Naive thymus-derived CD4-positive, alpha-beta T cell (primary cell): ENCODE measurements at regions not wholly inside any gene's neighbourhood (a gene's known extent, or its start where the extent isn't known, plus 50 kb on each side); places are given as distances from the start of the nearest gene placed in this dataset.
"Not testable (repeated sequence)": the region's sequence is repeated elsewhere in the genome, so short reads cannot be mapped to it uniquely, and the experiment has no call there.

Source experiments
- ATAC-seq: fragments of 150-1000 bp; cut with Tn5 transposase; 2 replicates; pipeline ENCODE4 v1.10.0; 2021; ENCODE audit warnings: mild to moderate bottlenecking, moderate library complexity
- CTCF ChIA-PET: fragments of 350-600 bp; sonication (Branson Sonifier 250); formaldehyde crosslinking; loops from one replicate; lab custom pipeline; 2021; ENCODE audit warnings: antibody characterized with exemption; lab: Charles Lee
- POLR2A ChIA-PET: fragments of 350-600 bp; sonication (Branson Sonifier 250); formaldehyde crosslinking; loops from one replicate; lab custom pipeline; 2021; ENCODE audit warnings: antibody characterized with exemption, inconsistent platforms; lab: Charles Lee
- DNase-seq, 9 donors: peaks; one replicate each; pipeline versions ENCODE4 v3.0.0 to v3.0.0-alpha.2; 2020 to 2022; ENCODE audit warnings: mixed read lengths in 1 of 9
- H3K27ac ChIP-seq: one replicate; pipeline ENCODE4 v1.7.0; 2013; ENCODE audit warnings: mild to moderate bottlenecking, low read depth, low read length, moderate library complexity
- H3K27me3 ChIP-seq, 2 donors: one replicate each; pipeline ENCODE4 v1.7.0; 2013; ENCODE audit warnings: low read length in 2 of 2, mild to moderate bottlenecking in 2 of 2, moderate library complexity in 2 of 2; ENCODE audit not compliant: control insufficient read depth in 2 of 2, insufficient read depth in 2 of 2
- H3K36me3 ChIP-seq, 3 experiments: 1 replicate in 2 of 3; 2 replicates in 1 of 3; pipeline ENCODE4 v1.7.0; 2013; ENCODE audit warnings: low read length in 3 of 3, mild to moderate bottlenecking in 3 of 3, moderate library complexity in 1 of 3; ENCODE audit not compliant: insufficient read depth in 3 of 3, control insufficient read depth in 2 of 3
- H3K4me1 ChIP-seq, 2 donors: one replicate each; pipeline ENCODE4 v1.7.0; 2013; ENCODE audit warnings: low read length in 2 of 2, mild to moderate bottlenecking in 2 of 2, moderate library complexity in 1 of 2; ENCODE audit not compliant: control insufficient read depth in 2 of 2, insufficient read depth in 2 of 2
- H3K4me3 ChIP-seq: 2 replicates; pipeline ENCODE4 v1.7.0; 2013; ENCODE audit warnings: mild to moderate bottlenecking, low read length
- H3K9me3 ChIP-seq, 3 experiments: 1 replicate in 2 of 3; 2 replicates in 1 of 3; pipeline ENCODE4 v1.7.0; 2013; ENCODE audit warnings: low read length in 3 of 3; ENCODE audit not compliant: control insufficient read depth in 2 of 3
- H3K27ac Mint-ChIP-seq, 9 donors: one replicate each; pipeline ENCODE4 v1.8.0; 2020 to 2022; ENCODE audit warnings: mixed read lengths in 9 of 9, mild to moderate bottlenecking in 8 of 9, moderate library complexity in 5 of 9, inconsistent platforms in 2 of 9
- H3K27me3 Mint-ChIP-seq, 5 donors: one replicate each; pipeline ENCODE4 v1.8.0; 2021 to 2022; ENCODE audit warnings: mixed read lengths in 5 of 5, mild to moderate bottlenecking in 1 of 5
- H3K36me3 Mint-ChIP-seq, 5 donors: one replicate each; pipeline ENCODE4 v1.8.0; 2020 to 2022; ENCODE audit warnings: mixed read lengths in 5 of 5, mild to moderate bottlenecking in 3 of 5, inconsistent platforms in 1 of 5
- H3K4me1 Mint-ChIP-seq, 7 donors: one replicate each; pipeline ENCODE4 v1.8.0; 2020 to 2022; ENCODE audit warnings: mixed read lengths in 7 of 7, mild to moderate bottlenecking in 3 of 7, inconsistent platforms in 1 of 7
- H3K4me3 Mint-ChIP-seq, 10 donors: one replicate each; pipeline ENCODE4 v1.8.0; 2020 to 2022; ENCODE audit warnings: mild to moderate bottlenecking in 10 of 10, mixed read lengths in 10 of 10, moderate library complexity in 6 of 10, inconsistent platforms in 2 of 10
- H3K9me3 Mint-ChIP-seq, 11 donors: one replicate each; pipeline ENCODE4 v1.8.0; 2020 to 2022; ENCODE audit warnings: mixed read lengths in 11 of 11, mild to moderate bottlenecking in 4 of 11, inconsistent platforms in 1 of 11, moderate library complexity in 1 of 11
- intact Hi-C, 2 donors: fragments of 100-400 bp; cut with micrococcal nuclease; formaldehyde crosslinking; loops; one replicate each; pipeline ENCODE4 v1.15.1; 2023

- Histone ChIP-seq H3K27ac (no peak overlapping the region), H3K4me1 (peaks cover 0 to 10% of the 10 kb centered on the region in 2 donors), H3K4me3 (no peak overlapping the region), H3K36me3 (no peaks in the 10 kb centered on the region), H3K27me3 (no peaks in the 10 kb centered on the region), H3K9me3 (peaks cover 0 to 6% (median 0%) of the 10 kb centered on the region in 3 experiments)
- Mint-ChIP-seq H3K9me3 (peaks cover 0 to 8% (median 7%) of the 10 kb centered on the region in 11 donors), H3K27ac (peak overlapping the region in 2 of 9 donors; percentile 60 to 70), H3K4me3 (no peak overlapping the region), H3K36me3 (peaks cover 0 to 7% (median 7%) of the 10 kb centered on the region in 5 donors), H3K27me3 (no peaks in the 10 kb centered on the region), H3K4me1 (peaks cover 13 to 36% (median 21%) of the 10 kb centered on the region in 7 donors)
- DNase-seq (no peak), ATAC-seq (no peak)
- ChIA-PET POLR2A (interaction anchor here (0.8 kb wide), 1 partner anchor 14 kb away, joined by 3 read pairs; no protein-coding TSS in a partner anchor), CTCF (no interaction called here)
- intact Hi-C loops: no loop called here
Observed at GRCh38 chr2:64275174-64275466, 130.9 kb upstream of the PELI1 start.

GRCh38 chr2:64276417-64277095 is 132.3 kb upstream of the PELI1 start:
- Histone ChIP-seq H3K27ac (no peak overlapping the region), H3K36me3 (no peaks in the 10 kb centered on the region), H3K27me3 (no peaks in the 10 kb centered on the region), H3K4me3 (no peak overlapping the region), H3K4me1 (peaks cover 0 to 10% of the 10 kb centered on the region in 2 donors), H3K9me3 (no peaks in the 10 kb centered on the region)
- H3K27ac Mint-ChIP-seq: no peak overlapping the region
- peaks cover 13 to 31% (median 21%) of the 10 kb centered on the region in 7 donors for H3K4me1 Mint-ChIP-seq
- no peaks in the 10 kb centered on the region for H3K36me3 Mint-ChIP-seq
- ATAC-seq (no peak), DNase-seq (no peak)
- H3K4me3 Mint-ChIP-seq: no peak overlapping the region
- H3K27me3 Mint-ChIP-seq: no peaks in the 10 kb centered on the region
- ChIA-PET POLR2A (no interaction called here), CTCF (no interaction called here)
- H3K9me3 Mint-ChIP-seq: no peaks in the 10 kb centered on the region
- intact Hi-C loops: no loop called here

DNA sequence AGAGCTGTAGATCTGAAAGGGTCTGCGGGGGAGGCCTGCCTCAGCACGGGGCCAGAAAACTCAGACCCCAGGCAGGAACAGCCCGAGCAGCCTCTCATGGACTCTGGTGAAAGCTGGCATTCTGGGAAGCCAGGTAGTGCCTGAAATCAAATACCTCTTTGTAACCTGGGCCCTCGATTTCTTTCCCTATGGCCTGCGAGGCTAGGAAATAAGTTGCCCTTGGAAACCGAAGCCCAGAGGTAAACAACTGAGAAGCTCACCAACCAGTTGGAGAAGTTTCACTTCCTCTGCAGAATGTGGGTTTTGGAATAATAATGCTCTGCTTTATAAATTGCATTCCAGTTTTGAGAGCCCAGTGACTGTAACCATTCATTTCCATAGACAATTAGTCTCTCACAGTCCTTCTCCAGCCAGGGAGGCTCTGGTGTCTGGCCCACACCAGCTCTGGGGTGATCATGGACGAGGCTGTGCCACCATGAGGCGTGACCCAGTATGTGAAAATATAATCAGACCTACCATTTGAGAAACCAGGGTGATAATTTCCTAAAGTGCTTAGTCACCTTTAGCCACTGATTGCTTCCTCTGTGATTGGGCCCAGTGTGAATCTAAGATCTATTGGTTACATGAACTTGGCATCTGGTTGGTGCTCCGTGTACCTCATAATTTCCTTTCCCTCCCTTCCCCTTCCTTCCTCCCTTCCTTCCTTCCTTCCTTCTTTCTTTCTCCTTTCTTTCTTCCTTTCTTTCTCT is 133.1 kb upstream of the PELI1 start:
- H3K4me3 ChIP-seq: no peak overlapping the region
- no peaks in the 10 kb centered on the region for H3K27me3 ChIP-seq
- no peaks in the 10 kb centered on the region for H3K36me3 ChIP-seq
- H3K9me3 Mint-ChIP-seq: no peaks in the 10 kb centered on the region
- no peak overlapping the region for H3K4me3 Mint-ChIP-seq
- ChIA-PET CTCF (no interaction called here), POLR2A (no interaction called here)
- no peak overlapping the region for H3K27ac ChIP-seq
- peak; percentile 68 for ATAC-seq
- no peaks in the 10 kb centered on the region for H3K36me3 Mint-ChIP-seq
- peak overlapping the region in 1 of 9 donors; percentile 56 for H3K27ac Mint-ChIP-seq
- H3K27me3 Mint-ChIP-seq: no peaks in the 10 kb centered on the region
- peaks cover 13 to 29% (median 21%) of the 10 kb centered on the region in 7 donors for H3K4me1 Mint-ChIP-seq
- H3K4me1 ChIP-seq: peaks cover 0 to 10% of the 10 kb centered on the region in 2 donors
- H3K9me3 ChIP-seq: no peaks in the 10 kb centered on the region
- DNase-seq: no peak
- intact Hi-C loops: no loop called here

DNA sequence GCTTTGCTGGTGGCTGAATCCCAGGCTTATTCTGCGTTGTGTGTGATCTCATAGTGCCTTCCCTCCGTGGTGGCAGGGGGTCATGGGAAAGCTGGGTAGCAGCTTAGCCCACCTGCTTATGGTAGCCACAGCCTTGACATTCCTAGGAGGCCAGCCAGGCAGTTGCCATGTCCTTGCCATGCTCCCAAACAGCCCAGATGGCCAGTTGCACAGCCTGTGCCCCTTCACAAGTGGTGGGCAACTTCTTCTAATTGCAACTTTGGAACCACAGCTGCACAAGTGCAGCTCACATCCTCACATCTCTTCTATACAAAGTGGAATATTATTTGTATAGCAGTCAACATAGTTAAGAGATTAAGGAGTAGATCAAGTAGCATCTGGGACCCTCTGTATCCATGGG is 136.6 kb upstream of the PELI1 start:
- ATAC-seq, H3K36me3 ChIP-seq, H3K9me3 ChIP-seq, H3K27ac ChIP-seq, H3K27me3 Mint-ChIP-seq, H3K27me3 ChIP-seq, H3K4me3 Mint-ChIP-seq, CTCF ChIA-PET, H3K4me3 ChIP-seq, H3K27ac Mint-ChIP-seq, H3K9me3 Mint-ChIP-seq, DNase-seq, H3K36me3 Mint-ChIP-seq, H3K4me1 Mint-ChIP-seq: not testable (repeated sequence)
- H3K4me1 ChIP-seq: peaks cover 8 to 12% of the 10 kb centered on the region in 2 donors
- POLR2A ChIA-PET: interaction anchor here (1.0 kb wide), 1 partner anchor 15 kb away, joined by 3 read pairs; no protein-coding TSS in a partner anchor
- intact Hi-C loops: loop anchor here (5.0 kb wide), 3 partner anchors 46 to 69 kb away; no protein-coding TSS in a partner anchor

DNA sequence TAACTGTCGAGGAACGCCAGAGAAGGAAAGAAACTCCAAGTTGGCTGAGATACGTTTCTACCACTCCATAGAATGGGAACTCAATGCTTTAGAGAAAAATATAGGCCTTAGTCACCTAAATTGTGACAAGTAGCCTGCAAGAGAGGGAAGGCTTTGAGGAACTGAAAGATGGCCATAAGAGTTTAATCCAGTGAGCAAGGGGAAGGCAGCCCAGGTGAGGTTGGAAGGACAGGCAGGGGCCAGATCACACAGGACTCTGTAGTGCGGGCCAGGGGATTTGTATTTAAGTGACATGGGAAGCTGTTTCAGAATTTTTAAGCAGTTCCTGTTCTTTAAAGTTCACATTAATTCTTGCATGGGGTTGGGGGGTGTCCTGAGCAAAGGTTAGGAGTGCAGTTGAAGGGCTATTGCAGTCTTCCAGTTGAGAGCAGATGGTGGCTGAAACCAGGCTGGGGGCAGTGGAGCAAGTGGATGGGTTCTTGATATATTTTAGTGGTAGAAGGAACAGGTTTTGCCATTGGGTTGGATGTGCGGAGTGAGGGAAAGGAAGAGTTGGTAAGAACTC is 138.9 kb upstream of the PELI1 start:
- POLR2A ChIA-PET: interaction anchor here (1.1 to 2.1 kb wide), 3 partner anchors 23 to 140 kb away, joined by 4 to 7 read pairs (median 5); no protein-coding TSS in a partner anchor
- Mint-ChIP-seq H3K9me3 (no peaks in the 10 kb centered on the region), H3K4me3 (no peak overlapping the region), H3K36me3 (no peaks in the 10 kb centered on the region), H3K27ac (no peak overlapping the region), H3K4me1 (peaks cover 0 to under 1% (median 0%) of the 10 kb centered on the region in 7 donors), H3K27me3 (no peaks in the 10 kb centered on the region)
- H3K36me3 ChIP-seq: no peaks in the 10 kb centered on the region
- ATAC-seq (peak; percentile 14), DNase-seq (peak in 1 of 9 donors; percentile 9)
- peaks cover 8 to 12% of the 10 kb centered on the region in 2 donors for H3K4me1 ChIP-seq
- H3K4me3 ChIP-seq: peak overlapping the region; percentile 41
- H3K9me3 ChIP-seq: no peaks in the 10 kb centered on the region
- intact Hi-C loops: loop anchor here (1.0 to 5.0 kb wide), 5 partner anchors 44 to 139 kb away; partner anchors contain the start of gene PELI1 (in 1 of the 2)
- no peaks in the 10 kb centered on the region for H3K27me3 ChIP-seq
- peak overlapping the region; percentile 59 for H3K27ac ChIP-seq
- CTCF ChIA-PET: interaction anchor here (0.6 to 1.2 kb wide), 2 partner anchors 35 to 44 kb away, joined by 3 to 4 read pairs; no protein-coding TSS in a partner anchor

- H3K4me3 ChIP-seq: peak overlapping the region; percentile 41
- Mint-ChIP-seq H3K9me3 (no peaks in the 10 kb centered on the region), H3K36me3 (no peaks in the 10 kb centered on the region), H3K4me3 (no peak overlapping the region), H3K27me3 (no peaks in the 10 kb centered on the region), H3K27ac (no peak overlapping the region), H3K4me1 (no peaks in the 10 kb centered on the region)
- DNase-seq (peak in 7 of 9 donors; percentile 14 to 54 (median 41)), ATAC-seq (peak; percentile 82)
- H3K27ac ChIP-seq: peak overlapping the region; percentile 59
- no peaks in the 10 kb centered on the region for H3K36me3 ChIP-seq
- ChIA-PET POLR2A (interaction anchor here (1.1 to 2.1 kb wide), 5 partner anchors 9 to 141 kb away, joined by 4 to 7 read pairs (median 5); no protein-coding TSS in a partner anchor), CTCF (interaction anchor here (0.5 to 1.2 kb wide), 3 partner anchors 34 to 182 kb away, joined by 3 to 4 read pairs (median 4); no protein-coding TSS in a partner anchor)
- H3K4me1 ChIP-seq: peaks cover 8 to 12% of the 10 kb centered on the region in 2 donors
- H3K27me3 ChIP-seq: no peaks in the 10 kb centered on the region
- H3K9me3 ChIP-seq: no peaks in the 10 kb centered on the region
- intact Hi-C loops: loop anchor here (1.0 to 5.0 kb wide), 6 partner anchors 15 to 140 kb away; partner anchors contain the start of gene PELI1 (in 1 of the 2)
Observed at GRCh38 chr2:64283641-64284361, 139.6 kb upstream of the PELI1 start.
